Prostate gland (tissue), 2 donors: ENCODE measurements at regions not wholly inside any gene's neighbourhood (a gene's known extent, or its start where the extent isn't known, plus 50 kb on each side); places are given as distances from the start of the nearest gene placed in this dataset.

Experiments used
- CTCF ChIP-seq, 4 experiments: fragments of 200-600 bp in 2 of 4; fragments of 450-650 bp in 2 of 4; sonication (generic) in 2 of 4; IDR thresholded peaks; 1 replicate in 3 of 4; 2 replicates in 1 of 4; pipeline ENCODE4 v1.5.1; 2016 to 2019; ENCODE audit warnings: antibody characterized with exemption in 4 of 4, mild to moderate bottlenecking in 2 of 4, moderate library complexity in 2 of 4
- POLR2A ChIP-seq: fragments of 450-650 bp; IDR thresholded peaks from one replicate; pipeline ENCODE4 v1.6.1; 2016; ENCODE audit warnings: antibody characterized with exemption, mild to moderate bottlenecking
- POLR2AphosphoS5 ChIP-seq: sonication (generic); formaldehyde crosslinking; IDR thresholded peaks from one replicate; pipeline ENCODE4 v1.6.1; 2017; ENCODE audit warnings: antibody characterized with exemption

DNA sequence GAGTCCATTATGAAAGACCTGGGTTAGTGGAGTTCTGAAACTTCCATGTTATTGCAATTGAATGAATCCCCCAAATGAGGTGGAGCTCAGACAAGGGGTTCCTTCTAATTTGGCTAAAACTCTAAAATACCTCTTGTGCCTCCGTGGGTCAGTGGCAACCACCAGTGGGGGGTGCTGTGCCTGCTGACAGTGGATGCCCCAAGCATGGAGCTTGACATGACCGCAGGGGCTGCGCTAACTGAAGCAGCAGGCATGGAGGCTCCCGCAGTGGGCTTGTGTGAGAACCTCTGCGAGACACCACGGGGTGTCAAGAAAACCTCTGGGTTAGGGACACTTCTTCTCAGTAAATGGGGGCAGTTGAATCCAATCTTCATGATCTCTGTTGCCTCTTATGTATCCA is 200.5 kb downstream of the DRD1 start:
- TF ChIP-seq POLR2A (no peak), CTCF (IDR thresholded peaks at IDR 0.05) (no peak), POLR2AphosphoS5 (no peak)
